Effector memory CD4-positive, alpha-beta T cell (primary cell): ENCODE measurements at regions not wholly inside any gene's neighbourhood (a gene's known extent, or its start where the extent isn't known, plus 50 kb on each side); places are given as distances from the start of the nearest gene placed in this dataset.

Source experiments
- DNase-seq, 3 donors: peaks; one replicate each; pipeline ENCODE4 v3.0.0-alpha.2; 2020
- H3K27ac ChIP-seq: 2 replicates; pipeline ENCODE4 v1.7.0; 2013; ENCODE audit warnings: mild to moderate bottlenecking, low read length, moderate library complexity; ENCODE audit not compliant: insufficient read depth, poor library complexity, severe bottlenecking
- H3K27me3 ChIP-seq: replicated peaks from 2 replicates; pipeline ENCODE4 v1.7.0; 2013; ENCODE audit warnings: mild to moderate bottlenecking, low read length; ENCODE audit not compliant: insufficient read depth, control insufficient read depth, poor library complexity, severe bottlenecking
- H3K36me3 ChIP-seq: 2 replicates; pipeline ENCODE4 v1.7.0; 2013; ENCODE audit warnings: mild to moderate bottlenecking, low read length, moderate library complexity; ENCODE audit not compliant: control insufficient read depth, insufficient read depth
- H3K4me1 ChIP-seq: 2 replicates; pipeline ENCODE4 v1.7.0; 2013; ENCODE audit warnings: low read length, mild to moderate bottlenecking; ENCODE audit not compliant: control insufficient read depth, insufficient read depth, poor library complexity, severe bottlenecking
- H3K4me3 ChIP-seq: 2 replicates; pipeline ENCODE4 v1.7.0; 2013; ENCODE audit warnings: low read length, low read depth, mild to moderate bottlenecking; ENCODE audit not compliant: insufficient read depth, poor library complexity, severe bottlenecking
- H3K9me3 ChIP-seq: 2 replicates; pipeline ENCODE4 v1.7.0; 2013; ENCODE audit warnings: mild to moderate bottlenecking, low read length, moderate library complexity; ENCODE audit not compliant: control insufficient read depth

GRCh38 chr15:31487811-31488436 is 161.3 kb downstream of the KLF13 start:
- Histone ChIP-seq H3K4me1 (peaks cover 15% of the 10 kb centered on the region), H3K27ac (no peak overlapping the region), H3K36me3 (no peaks in the 10 kb centered on the region), H3K27me3 (no peaks in the 10 kb centered on the region), H3K4me3 (no peak overlapping the region), H3K9me3 (no peaks in the 10 kb centered on the region)
- DNase-seq, result no peak

GRCh38 chr15:31488437-31489204 is 162.0 kb downstream of the KLF13 start:
- peak in 2 of 3 donors; percentile 4 to 21 for DNase-seq
- Histone ChIP-seq H3K4me1 (peaks cover 15% of the 10 kb centered on the region), H3K9me3 (no peaks in the 10 kb centered on the region), H3K27me3 (no peaks in the 10 kb centered on the region), H3K4me3 (no peak overlapping the region), H3K27ac (no peak overlapping the region), H3K36me3 (no peaks in the 10 kb centered on the region)

DNA sequence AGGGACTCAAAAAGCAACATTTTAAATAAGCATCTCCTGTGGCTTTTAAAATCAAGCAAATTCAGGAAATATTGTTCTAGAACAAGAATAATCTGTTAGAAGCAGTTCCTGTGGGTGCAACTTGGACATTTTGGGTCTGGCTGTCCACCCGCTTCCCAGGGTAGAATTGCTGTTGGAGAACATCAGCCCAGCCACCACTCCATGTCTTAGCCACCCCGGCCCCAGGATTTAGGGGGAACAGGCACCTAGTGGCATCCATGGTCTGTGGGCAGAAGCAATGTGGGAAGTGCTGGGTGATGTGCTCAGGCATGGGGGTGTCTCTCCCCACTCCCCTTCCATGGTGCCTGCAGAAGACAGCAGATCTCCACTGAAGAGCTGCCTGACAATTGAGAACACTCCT is 162.6 kb downstream of the KLF13 start:
- Histone ChIP-seq H3K36me3 (no peaks in the 10 kb centered on the region), H3K4me3 (no peak overlapping the region), H3K9me3 (no peaks in the 10 kb centered on the region), H3K27me3 (no peaks in the 10 kb centered on the region), H3K4me1 (peaks cover 14% of the 10 kb centered on the region), H3K27ac (no peak overlapping the region)
- DNase-seq, result no peak

DNA sequence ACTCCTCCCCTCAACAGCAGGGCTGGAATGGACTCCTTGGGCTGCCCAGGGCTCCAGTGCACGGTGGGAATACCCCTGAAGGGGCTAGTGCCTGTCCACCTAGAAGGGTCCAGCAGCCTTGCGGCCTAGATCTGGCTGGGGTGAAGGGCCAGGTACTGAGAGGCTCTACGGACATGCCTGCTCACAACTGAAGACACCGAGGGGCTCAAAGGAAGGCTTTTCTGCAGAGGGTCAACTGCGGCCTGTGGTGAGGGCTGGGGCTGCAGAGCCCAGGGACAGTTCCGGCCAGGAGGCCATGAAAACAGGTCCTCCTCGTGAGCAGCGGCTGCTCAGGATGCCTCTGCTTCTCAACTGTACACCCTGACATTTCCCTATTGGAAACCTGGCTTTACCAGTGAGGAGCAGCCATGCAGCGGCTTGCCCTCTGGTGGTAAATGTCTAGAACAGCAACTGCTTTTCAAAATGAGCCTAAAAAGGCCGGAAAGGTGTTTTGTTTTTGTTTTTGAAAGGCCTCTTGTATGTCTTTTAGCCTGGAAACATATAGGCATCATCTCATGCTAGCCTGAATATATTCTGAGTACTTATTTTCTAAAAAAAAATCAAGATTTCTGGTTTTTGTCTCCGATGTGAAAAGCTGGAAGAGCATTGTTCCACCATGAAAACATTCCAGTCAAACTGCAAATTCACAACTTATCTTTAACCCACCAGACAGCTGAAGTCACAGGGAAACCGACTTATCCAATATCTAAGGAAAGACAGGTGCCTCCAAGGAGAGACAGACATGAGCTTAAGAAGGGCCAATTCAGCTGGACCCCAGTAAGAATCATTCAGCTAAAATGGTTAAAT is 163.4 kb downstream of the KLF13 start:
- no peak overlapping the region for H3K27ac ChIP-seq

DNA sequence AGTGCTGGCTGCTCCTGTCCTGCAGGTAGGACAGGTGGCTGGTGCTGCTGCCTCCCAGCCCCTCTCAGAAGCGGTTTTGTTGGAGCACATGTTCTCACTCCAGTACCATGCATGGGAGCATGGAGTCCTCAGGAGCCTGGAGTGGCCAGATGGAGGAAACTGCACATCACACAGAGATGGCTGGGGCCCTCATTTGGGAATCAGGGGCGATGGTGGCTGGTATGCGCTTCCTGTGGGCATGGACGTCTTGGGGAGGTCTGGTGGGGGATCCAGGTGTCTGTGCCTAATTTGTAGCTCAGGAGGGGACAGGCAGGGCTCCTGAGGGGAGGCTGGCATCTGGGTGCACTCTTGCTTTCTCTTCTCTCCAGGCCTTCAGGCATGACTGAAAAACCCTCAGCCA is 168.2 kb downstream of the KLF13 start:
- no peak overlapping the region for H3K4me3 ChIP-seq
- no peaks in the 10 kb centered on the region for H3K36me3 ChIP-seq
- no peaks in the 10 kb centered on the region for H3K9me3 ChIP-seq
- H3K27ac ChIP-seq, result no peak overlapping the region
- no peaks in the 10 kb centered on the region for H3K27me3 ChIP-seq
- DNase-seq, result no peak
- no peaks in the 10 kb centered on the region for H3K4me1 ChIP-seq

More for the DNA sequence above, 163.4 kb downstream of the KLF13 start:
- no peaks in the 10 kb centered on the region for H3K9me3 ChIP-seq
- DNase-seq, result peak in 1 of 3 donors; percentile 27
- H3K4me1 ChIP-seq, result peaks cover 11% of the 10 kb centered on the region
- H3K36me3 ChIP-seq, result no peaks in the 10 kb centered on the region
- no peaks in the 10 kb centered on the region for H3K27me3 ChIP-seq
- H3K4me3 ChIP-seq, result no peak overlapping the region

DNA sequence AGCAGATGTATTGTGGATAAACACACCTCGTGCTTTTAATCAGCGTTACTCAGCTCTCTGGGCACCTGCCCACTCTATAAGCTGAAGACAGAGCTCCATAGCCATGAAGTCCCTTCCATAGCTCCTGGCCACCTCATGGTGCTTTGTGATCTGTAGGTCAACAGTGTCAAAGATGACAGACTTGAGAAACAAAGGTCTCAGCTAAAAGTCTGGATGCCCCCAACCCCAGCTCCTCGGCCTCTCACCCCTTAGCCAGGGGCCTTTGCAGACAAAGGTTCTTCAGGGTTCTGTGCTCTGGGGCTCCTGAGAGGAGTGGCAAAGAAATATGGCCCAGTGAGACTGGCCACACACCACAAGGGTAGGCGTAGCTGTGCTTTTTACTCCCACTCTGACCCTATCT is 168.6 kb downstream of the KLF13 start:
- no peaks in the 10 kb centered on the region for H3K9me3 ChIP-seq
- DNase-seq, result no peak
- H3K27me3 ChIP-seq, result no peaks in the 10 kb centered on the region
- H3K4me3 ChIP-seq, result no peak overlapping the region
- H3K36me3 ChIP-seq, result no peaks in the 10 kb centered on the region
- no peak overlapping the region for H3K27ac ChIP-seq
- no peaks in the 10 kb centered on the region for H3K4me1 ChIP-seq

DNA sequence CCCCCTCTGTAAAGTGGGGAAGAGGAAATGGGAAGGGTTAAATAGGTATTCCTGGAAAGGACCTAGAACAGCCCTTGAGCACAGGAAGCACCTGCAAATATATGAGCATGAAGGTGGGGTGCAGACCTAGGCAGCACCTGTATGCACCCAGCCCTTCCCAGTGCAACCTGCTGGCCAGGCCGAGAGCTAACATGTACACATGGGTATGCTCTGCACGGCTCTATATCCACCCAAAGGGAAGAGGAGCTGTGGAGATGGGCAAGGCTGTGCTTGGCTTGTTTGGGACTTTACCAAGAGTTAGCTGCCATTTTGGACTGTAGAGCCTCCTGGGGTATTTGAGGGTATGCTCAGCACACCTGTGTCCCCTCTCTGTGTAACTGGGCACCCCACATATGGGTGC is 171.2 kb downstream of the KLF13 start:
- Histone ChIP-seq H3K4me3 (no peak overlapping the region), H3K27me3 (no peaks in the 10 kb centered on the region), H3K36me3 (no peaks in the 10 kb centered on the region), H3K9me3 (no peaks in the 10 kb centered on the region), H3K27ac (no peak overlapping the region), H3K4me1 (no peaks in the 10 kb centered on the region)
- DNase-seq, result no peak

DNA sequence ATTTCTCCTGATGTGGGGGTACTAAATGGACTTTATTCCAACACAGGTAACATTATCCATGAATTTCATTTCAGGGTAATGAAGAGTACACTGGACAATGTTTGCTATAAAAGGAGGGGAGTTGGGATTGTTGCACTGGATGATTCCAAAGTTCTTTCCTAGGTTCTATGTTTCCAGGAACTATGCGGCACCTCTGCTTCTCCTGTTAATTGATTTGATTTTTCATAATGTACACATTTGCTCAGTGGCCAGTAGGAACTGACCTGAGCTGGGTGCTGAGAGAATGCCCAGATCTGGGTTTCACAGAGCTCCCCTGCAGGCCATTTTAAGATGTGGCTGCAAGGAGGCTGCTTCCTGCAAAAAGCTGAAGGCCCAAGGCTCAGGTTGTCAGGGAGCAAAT is 171.7 kb downstream of the KLF13 start:
- Histone ChIP-seq H3K36me3 (no peaks in the 10 kb centered on the region), H3K27me3 (no peaks in the 10 kb centered on the region), H3K9me3 (no peaks in the 10 kb centered on the region), H3K4me3 (no peak overlapping the region), H3K27ac (no peak overlapping the region), H3K4me1 (no peaks in the 10 kb centered on the region)
- DNase-seq, result no peak

DNA sequence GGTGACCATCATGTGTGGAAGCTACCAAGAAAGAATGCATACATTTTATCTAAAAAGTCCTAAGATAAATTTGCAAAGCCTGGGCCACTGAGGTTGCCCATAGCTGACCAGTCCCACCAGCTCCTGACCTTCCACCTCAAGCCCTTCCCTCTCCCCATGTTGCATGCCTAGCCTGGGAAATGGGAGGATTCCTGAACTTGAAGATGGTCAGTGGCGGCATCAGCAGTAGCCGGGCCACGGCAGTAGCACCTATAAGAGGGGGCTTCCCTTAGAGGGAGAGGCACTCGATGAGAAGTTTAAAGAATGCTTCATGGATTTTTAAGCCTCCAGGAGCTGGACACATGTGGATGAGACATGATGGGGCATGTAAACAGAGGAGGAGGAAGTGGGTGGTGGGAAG is 172.1 kb downstream of the KLF13 start:
- no peak overlapping the region for H3K4me3 ChIP-seq
- H3K36me3 ChIP-seq, result no peaks in the 10 kb centered on the region
- DNase-seq, result no peak
- no peaks in the 10 kb centered on the region for H3K4me1 ChIP-seq
- no peaks in the 10 kb centered on the region for H3K27me3 ChIP-seq
- no peaks in the 10 kb centered on the region for H3K9me3 ChIP-seq
- H3K27ac ChIP-seq, result no peak overlapping the region
